ENCODE measurements at regions not wholly inside any gene's neighbourhood (a gene's known extent, or its start where the extent isn't known, plus 50 kb on each side); places are given as distances from the start of the nearest gene placed in this dataset.

GRCh38 chr14:87712396-87713090 is 280.4 kb downstream of the GALC start:
- DNase-seq, result no peak

GRCh38 chr14:87705439-87705896 is 287.5 kb downstream of the GALC start:
- DNase-seq, result no peak

GRCh38 chr14:87698481-87698880 is 294.5 kb downstream of the GALC start:
- no peak for DNase-seq

GRCh38 chr14:87696485-87696884 is 296.5 kb downstream of the GALC start:
- no peak for DNase-seq

- DNase-seq, result no peak
These were observed 301.7 kb downstream of the GALC start for GRCh38 chr14:87691042-87691881.

GRCh38 chr14:87690076-87690613 is 302.8 kb downstream of the GALC start:
- DNase-seq, result no peak

- no peak for DNase-seq
These were observed 304.5 kb downstream of the GALC start for GRCh38 chr14:87688524-87688923.

GRCh38 chr14:87687420-87687819 is 305.6 kb downstream of the GALC start:
- no peak for DNase-seq

- DNase-seq, result no peak
These were observed 306.2 kb downstream of the GALC start for GRCh38 chr14:87686746-87687145.

- DNase-seq, result no peak
These were observed 313.1 kb downstream of the GALC start for GRCh38 chr14:87679866-87680265.

GRCh38 chr14:87678624-87679023 is 314.4 kb downstream of the GALC start:
- DNase-seq, result no peak

- no peak for DNase-seq
These were observed 316.1 kb downstream of the GALC start for GRCh38 chr14:87676814-87677437.

- no peak for DNase-seq
These were observed 325.3 kb downstream of the GALC start for GRCh38 chr14:87667659-87668058.

GRCh38 chr14:87656315-87656714 is 336.7 kb downstream of the GALC start:
- DNase-seq, result no peak

GRCh38 chr14:87652278-87652677 is 340.7 kb downstream of the GALC start:
- DNase-seq, result no peak

- DNase-seq, result peak; percentile 44
These were observed 348.3 kb downstream of the GALC start for GRCh38 chr14:87644689-87645088.

GRCh38 chr14:87643005-87643404 is 350.0 kb downstream of the GALC start:
- no peak for DNase-seq

- no peak for DNase-seq
These were observed 352.4 kb downstream of the GALC start for GRCh38 chr14:87640553-87640952.

- no peak for DNase-seq
These were observed 354.8 kb downstream of the GALC start for GRCh38 chr14:87638196-87638595.

GRCh38 chr14:87635442-87635841 is 357.5 kb downstream of the GALC start:
- no peak for DNase-seq

GRCh38 chr14:87632796-87633195 is 360.2 kb downstream of the GALC start:
- DNase-seq, result no peak

- no peak for DNase-seq
These were observed 362.1 kb downstream of the GALC start for GRCh38 chr14:87630846-87631245.

- no peak for DNase-seq
These were observed 363.2 kb downstream of the GALC start for GRCh38 chr14:87629788-87630187.

- DNase-seq, result no peak
These were observed 364.2 kb downstream of the GALC start for GRCh38 chr14:87628780-87629179.

All from NCI-H774 (cell line).